Neural progenitor cell (in vitro differentiated cells): ENCODE measurements at regions not wholly inside any gene's neighbourhood (a gene's known extent, or its start where the extent isn't known, plus 50 kb on each side); places are given as distances from the start of the nearest gene placed in this dataset.
"Not testable (repeated sequence)": the region's sequence is repeated elsewhere in the genome, so short reads cannot be mapped to it uniquely, and the experiment has no call there.

Source experiments
- DNase-seq: peaks from one replicate; pipeline ENCODE4 v3.0.0-alpha.2; 2016; ENCODE audit warnings: low spot score
- H2AFZ ChIP-seq: fragments of 200-600 bp; sonication (generic); replicated peaks from 2 replicates; pipeline ENCODE4 v1.6.1; 2016; ENCODE audit warnings: antibody characterized with exemption
- H3F3A ChIP-seq: fragments of 200-600 bp; sonication (generic); 2 replicates; pipeline ENCODE4 v1.6.1; 2016; ENCODE audit warnings: antibody characterized with exemption, low read depth
- H3K27ac ChIP-seq: fragments of 200-600 bp; sonication (generic); 2 replicates; pipeline ENCODE4 v1.5.1; 2016; ENCODE audit warnings: mild to moderate bottlenecking
- H3K27me3 ChIP-seq: fragments of 200-600 bp; sonication (generic); 2 replicates; pipeline ENCODE4 v1.6.1; 2016; ENCODE audit warnings: mild to moderate bottlenecking, moderate library complexity
- H3K36me3 ChIP-seq: fragments of 200-600 bp; sonication (generic); 2 replicates; pipeline ENCODE4 v1.5.1; 2016
- H3K4me1 ChIP-seq: fragments of 200-600 bp; sonication (generic); 2 replicates; pipeline ENCODE4 v1.6.1; 2016; ENCODE audit warnings: mixed run types
- H3K4me2 ChIP-seq: fragments of 200-600 bp; sonication (generic); 2 replicates; pipeline ENCODE4 v1.6.1; 2016
- H3K4me3 ChIP-seq: fragments of 200-600 bp; sonication (generic); 2 replicates; pipeline ENCODE4 v1.5.1; 2016
- H3K79me2 ChIP-seq: fragments of 200-600 bp; sonication (generic); 2 replicates; pipeline ENCODE4 v1.6.1; 2016; ENCODE audit warnings: low read depth
- H3K9ac ChIP-seq: fragments of 200-600 bp; sonication (generic); 2 replicates; pipeline ENCODE4 v1.6.1; 2016
- H3K9me3 ChIP-seq: fragments of 200-600 bp; sonication (generic); 2 replicates; pipeline ENCODE4 v1.5.1; 2016; ENCODE audit warnings: low read depth
- H4K20me1 ChIP-seq: fragments of 200-600 bp; sonication (generic); 2 replicates; pipeline ENCODE4 v1.6.1; 2016; ENCODE audit warnings: low read depth
- H3K27ac Mint-ChIP-seq: 3 replicates; pipeline ENCODE4 v1.8.0; 2021; ENCODE audit warnings: mixed read lengths
- H3K27me3 Mint-ChIP-seq: 2 replicates; pipeline ENCODE4 v1.8.0; 2022; ENCODE audit warnings: low read depth, mild to moderate bottlenecking, inconsistent platforms, moderate library complexity, mixed read lengths; ENCODE audit not compliant: insufficient read depth
- H3K36me3 Mint-ChIP-seq: 3 replicates; pipeline ENCODE4 v1.8.0; 2021; ENCODE audit warnings: mixed read lengths
- H3K4me1 Mint-ChIP-seq: 3 replicates; pipeline ENCODE4 v1.8.0; 2021; ENCODE audit warnings: mixed read lengths
- H3K4me3 Mint-ChIP-seq: 3 replicates; pipeline ENCODE4 v1.8.0; 2021; ENCODE audit warnings: mild to moderate bottlenecking, moderate library complexity, mixed read lengths
- H3K9me3 Mint-ChIP-seq: 3 replicates; pipeline ENCODE4 v1.8.0; 2020; ENCODE audit warnings: mixed read lengths
- CTCF ChIP-seq: fragments of 200-600 bp; sonication (generic); IDR thresholded peaks from 2 replicates; pipeline ENCODE4 v1.5.1; 2017; ENCODE audit warnings: antibody characterized with exemption, mild to moderate bottlenecking
- EZH2 ChIP-seq: fragments of 200-600 bp; sonication (generic); IDR thresholded peaks from 2 replicates; pipeline ENCODE4 v1.6.1; 2017; ENCODE audit warnings: antibody characterized with exemption, mild to moderate bottlenecking, moderate library complexity
- EZH2phosphoT487 ChIP-seq: fragments of 200-600 bp; sonication (generic); IDR thresholded peaks from 2 replicates; pipeline ENCODE4 v1.6.1; 2017; ENCODE audit warnings: antibody characterized with exemption

GRCh38 chr16:77111056-77111565, 79.9 kb upstream of the MON1B start:
- H3K27me3 ChIP-seq, result no peaks in the 10 kb centered on the region
- H3K4me3 ChIP-seq, result no peak overlapping the region
- Mint-ChIP-seq H3K27ac (no peak overlapping the region), H3K4me1 (no peaks in the 10 kb centered on the region), H3K4me3 (no peak overlapping the region), H3K27me3 (no peaks in the 10 kb centered on the region), H3K9me3 (peaks cover 3% of the 10 kb centered on the region), H3K36me3 (no peaks in the 10 kb centered on the region)
- H3K27ac ChIP-seq, result no peak overlapping the region
- H3K36me3 ChIP-seq, result no peaks in the 10 kb centered on the region
- no peaks in the 10 kb centered on the region for H4K20me1 ChIP-seq
- no peaks in the 10 kb centered on the region for H3K79me2 ChIP-seq
- H2AFZ ChIP-seq, result no peak overlapping the region
- H3K4me2 ChIP-seq, result no peak overlapping the region
- H3K9me3 ChIP-seq, result no peaks in the 10 kb centered on the region
- TF ChIP-seq EZH2 (no peak), CTCF (no peak), EZH2phosphoT487 (no peak)
- no peaks in the 10 kb centered on the region for H3K4me1 ChIP-seq
- no peak overlapping the region for H3K9ac ChIP-seq
- no peak for DNase-seq
- no peaks in the 10 kb centered on the region for H3F3A ChIP-seq

- H4K20me1 ChIP-seq, result no peaks in the 10 kb centered on the region
- TF ChIP-seq EZH2 (no peak), CTCF (no peak), EZH2phosphoT487 (no peak)
- no peak overlapping the region for H3K4me3 Mint-ChIP-seq
- H3K4me1 ChIP-seq, result no peaks in the 10 kb centered on the region
- H3K9me3 Mint-ChIP-seq, result no peaks in the 10 kb centered on the region
- H3K36me3 ChIP-seq, result no peaks in the 10 kb centered on the region
- no peak overlapping the region for H3K27ac Mint-ChIP-seq
- no peak for DNase-seq
- H3K4me1 Mint-ChIP-seq, result no peaks in the 10 kb centered on the region
- H3K36me3 Mint-ChIP-seq, result no peaks in the 10 kb centered on the region
- no peak overlapping the region for H3K27ac ChIP-seq
- no peak overlapping the region for H3K4me2 ChIP-seq
- no peak overlapping the region for H2AFZ ChIP-seq
- no peaks in the 10 kb centered on the region for H3K79me2 ChIP-seq
- no peaks in the 10 kb centered on the region for H3F3A ChIP-seq
- H3K9ac ChIP-seq, result no peak overlapping the region
- no peaks in the 10 kb centered on the region for H3K27me3 ChIP-seq
- no peaks in the 10 kb centered on the region for H3K27me3 Mint-ChIP-seq
- no peak overlapping the region for H3K4me3 ChIP-seq
- H3K9me3 ChIP-seq, result no peaks in the 10 kb centered on the region
Observed at GRCh38 chr16:77112746-77113145, 78.2 kb upstream of the MON1B start.

GRCh38 chr16:77113835-77114234, 77.2 kb upstream of the MON1B start:
- no peaks in the 10 kb centered on the region for H4K20me1 ChIP-seq
- H3K36me3 ChIP-seq, result no peaks in the 10 kb centered on the region
- no peaks in the 10 kb centered on the region for H3K9me3 Mint-ChIP-seq
- H3K36me3 Mint-ChIP-seq, result no peaks in the 10 kb centered on the region
- H3K27me3 Mint-ChIP-seq, result no peaks in the 10 kb centered on the region
- no peak overlapping the region for H2AFZ ChIP-seq
- no peaks in the 10 kb centered on the region for H3K27me3 ChIP-seq
- H3K9ac ChIP-seq, result no peak overlapping the region
- no peaks in the 10 kb centered on the region for H3F3A ChIP-seq
- DNase-seq, result no peak
- H3K4me2 ChIP-seq, result no peak overlapping the region
- no peaks in the 10 kb centered on the region for H3K4me1 Mint-ChIP-seq
- TF ChIP-seq EZH2phosphoT487 (no peak), EZH2 (no peak), CTCF (no peak)
- no peak overlapping the region for H3K4me3 ChIP-seq
- H3K4me1 ChIP-seq, result no peaks in the 10 kb centered on the region
- no peak overlapping the region for H3K27ac ChIP-seq
- no peaks in the 10 kb centered on the region for H3K79me2 ChIP-seq
- H3K9me3 ChIP-seq, result no peaks in the 10 kb centered on the region
- H3K27ac Mint-ChIP-seq, result no peak overlapping the region
- H3K4me3 Mint-ChIP-seq, result no peak overlapping the region

GRCh38 chr16:77114361-77114760, 76.6 kb upstream of the MON1B start:
- H3K4me1 ChIP-seq, H3F3A ChIP-seq, H4K20me1 ChIP-seq, H3K9me3 ChIP-seq, H3K4me3 ChIP-seq, DNase-seq, H3K4me1 Mint-ChIP-seq, H3K36me3 ChIP-seq, H3K79me2 ChIP-seq, H3K27me3 Mint-ChIP-seq, H3K9me3 Mint-ChIP-seq, H3K27ac Mint-ChIP-seq, H3K4me3 Mint-ChIP-seq, H3K36me3 Mint-ChIP-seq, H3K27ac ChIP-seq, H3K27me3 ChIP-seq, H3K9ac ChIP-seq, H3K4me2 ChIP-seq, H2AFZ ChIP-seq: not testable (repeated sequence)
